HCT116 (cell line): ENCODE measurements at regions not wholly inside any gene's neighbourhood (a gene's known extent, or its start where the extent isn't known, plus 50 kb on each side); places are given as distances from the start of the nearest gene placed in this dataset.

Source experiments
- ATAC-seq: fragments of 200-7000 bp; cut with Tn5 transposase; 2 replicates; pipeline ENCODE4 v1.9.1; 2020; ENCODE audit warnings: mild to moderate bottlenecking, moderate library complexity
- BruUV-seq: library from RNA; stranded (reverse); fragments of 400-500 nt; replicated peaks from 2 replicates; lab custom pipeline; 2021; lab: Mats Ljungman, UMichigan
- CTCF ChIA-PET: fragments of 300-600 bp; sonication (Branson Sonifier 250); formaldehyde crosslinking; loops from one replicate; lab custom pipeline; 2021; ENCODE audit warnings: antibody characterized with exemption; lab: Charles Lee
- POLR2A ChIA-PET: fragments of 300-600, 350-600 bp; sonication (Branson Sonifier 250); formaldehyde crosslinking; loops from one replicate; lab custom pipeline; 2021; ENCODE audit warnings: antibody characterized with exemption; lab: Charles Lee
- RAD21 ChIA-PET, 2 experiments: fragments of 300-600 bp; sonication (Branson Sonifier 250); formaldehyde crosslinking; loops; one replicate each; lab custom pipeline; 2023; ENCODE audit warnings: low total read pairs in 2 of 2; ENCODE audit not compliant: uncharacterized antibody in 2 of 2, unreplicated experiment in 2 of 2, low non-redundant PET in 1 of 2; lab: Charles Lee
- DNase-seq: peaks from one replicate; pipeline ENCODE4 v3.0.0-alpha.2; 2010; ENCODE audit warnings: low read depth, low spot score
- H2AFZ ChIP-seq: fragments of 200-600 bp; shearing (Covaris generic), sonication (generic); 2 replicates; pipeline ENCODE4 v1.6.1; 2017; ENCODE audit warnings: low read depth, mixed run types, mixed read lengths, antibody characterized with exemption, low read length; ENCODE audit not compliant: poor library complexity, severe bottlenecking
- H3K27ac ChIP-seq: 2 replicates; pipeline ENCODE4 v1.5.1; 2012; ENCODE audit warnings: low read depth, low read length
- H3K27me3 ChIP-seq: fragments of 200-600 bp; sonication (generic); 2 replicates; pipeline ENCODE4 v1.6.1; 2016; ENCODE audit warnings: mixed run types, low read length, mixed read lengths; ENCODE audit not compliant: insufficient read depth
- H3K36me3 ChIP-seq, 2 experiments: fragments of 200-500 bp in 1 of 2; fragments of 200-600 bp in 1 of 2; sonication (Bioruptor generic) in 1 of 2; sonication (generic) in 1 of 2; 2 replicates each; pipeline versions ENCODE4 v1.5.1 to v1.6.1; 2014 to 2016; ENCODE audit warnings: low read length in 2 of 2, inconsistent platforms in 1 of 2, mixed read lengths in 1 of 2, mixed run types in 1 of 2; ENCODE audit not compliant: insufficient read depth in 2 of 2, control insufficient read depth in 1 of 2
- H3K4me1 ChIP-seq, 2 experiments: fragments of 200-600 bp in 1 of 2; sonication (generic) in 1 of 2; 2 replicates each; pipeline versions ENCODE4 v1.5.1 to v1.6.1; 2012 to 2017; ENCODE audit warnings: low read length in 2 of 2, inconsistent platforms in 1 of 2, mild to moderate bottlenecking in 1 of 2, mixed read lengths in 1 of 2, mixed run types in 1 of 2, moderate library complexity in 1 of 2; ENCODE audit not compliant: insufficient read depth in 2 of 2, control insufficient read depth in 1 of 2
- H3K4me2 ChIP-seq: fragments of 200-600 bp; sonication (generic); 2 replicates; pipeline ENCODE4 v1.6.1; 2017; ENCODE audit warnings: mixed run types, low read length, mixed read lengths
- H3K4me3 ChIP-seq, 2 experiments: fragments of 200-600 bp in 1 of 2; sonication (generic) in 1 of 2; replicated peaks in 1 of 2; 2 replicates each; pipeline ENCODE4 v1.5.1; 2011 to 2016; ENCODE audit warnings: low read length in 2 of 2, control low read depth in 1 of 2, low read depth in 1 of 2, mild to moderate bottlenecking in 1 of 2, mixed read lengths in 1 of 2, mixed run types in 1 of 2
- H3K79me2 ChIP-seq: fragments of 200-600 bp; sonication (generic); 2 replicates; pipeline ENCODE4 v1.6.1; 2017; ENCODE audit warnings: mild to moderate bottlenecking, mixed run types, low read length, moderate library complexity, mixed read lengths; ENCODE audit not compliant: insufficient read depth
- H3K9ac ChIP-seq: fragments of 200-600 bp; sonication (generic); 2 replicates; pipeline ENCODE4 v1.6.1; 2016; ENCODE audit warnings: low read length, mixed read lengths
- H3K9me2 ChIP-seq: fragments of 200-600 bp; sonication (generic), shearing (Covaris generic); 2 replicates; pipeline ENCODE4 v1.6.1; 2017; ENCODE audit warnings: mixed run types, mild to moderate bottlenecking, moderate library complexity; ENCODE audit not compliant: insufficient read depth
- H3K9me3 ChIP-seq, 2 experiments: fragments of 200-500 bp in 1 of 2; fragments of 200-600 bp in 1 of 2; sonication (Bioruptor generic) in 1 of 2; sonication (generic) in 1 of 2; 2 replicates each; pipeline ENCODE4 v1.6.1; 2014 to 2017; ENCODE audit warnings: low read length in 2 of 2, mixed read lengths in 2 of 2, inconsistent platforms in 1 of 2, low read depth in 1 of 2, mild to moderate bottlenecking in 1 of 2, mixed run types in 1 of 2, moderate library complexity in 1 of 2; ENCODE audit not compliant: control insufficient read depth in 1 of 2, insufficient read depth in 1 of 2
- H4K20me1 ChIP-seq: fragments of 200-600 bp; sonication (generic), shearing (Covaris generic); 2 replicates; pipeline ENCODE4 v1.6.1; 2017; ENCODE audit warnings: mixed run types, mild to moderate bottlenecking, moderate library complexity; ENCODE audit not compliant: insufficient read depth
- CEBPB ChIP-seq: IDR thresholded peaks from 2 replicates; pipeline ENCODE4 v1.6.1; 2012; ENCODE audit warnings: low read depth
- EGR1 ChIP-seq: IDR thresholded peaks from 2 replicates; pipeline ENCODE4 v1.6.1; 2012; ENCODE audit warnings: low read depth
- EZH2 ChIP-seq: fragments of 200-600 bp; sonication (generic); IDR thresholded peaks from 2 replicates; pipeline ENCODE4 v1.6.1; 2017; ENCODE audit warnings: antibody characterized with exemption, mixed run types
- POLR2AphosphoS5 ChIP-seq: IDR thresholded peaks from 2 replicates; pipeline ENCODE4 v1.6.1; 2011; ENCODE audit warnings: mild to moderate bottlenecking, low read depth, low read length, moderate library complexity
- SIN3A ChIP-seq: IDR thresholded peaks from 2 replicates; pipeline ENCODE4 v1.6.1; 2012; ENCODE audit warnings: low read depth
- SP1 ChIP-seq: IDR thresholded peaks from 2 replicates; pipeline ENCODE4 v1.6.1; 2012; ENCODE audit warnings: low read depth
- SRF ChIP-seq: IDR thresholded peaks from 2 replicates; pipeline ENCODE4 v1.6.1; 2012; ENCODE audit warnings: low read depth
- YY1 ChIP-seq: IDR thresholded peaks from 2 replicates; pipeline ENCODE4 v1.6.1; 2011; ENCODE audit warnings: low read length, low read depth, moderate library complexity, mild to moderate bottlenecking; ENCODE audit not compliant: insufficient replicate concordance; ENCODE audit errors: extremely low read depth
- ZFX ChIP-seq: fragments of 450-650 bp; IDR thresholded peaks from 2 replicates; pipeline ENCODE4 v1.6.1; 2017
- intact Hi-C: fragments of 100-400 bp; cut with micrococcal nuclease; formaldehyde crosslinking; loops from 2 replicates; pipeline ENCODE4 v1.10.0; 2022
- TF ChIP-seq, protein P1 (sequence below): IDR thresholded peaks from 2 replicates; pipeline ENCODE4 v1.6.1; 2012
- TF ChIP-seq, protein P2 (sequence below): IDR thresholded peaks from 2 replicates; pipeline ENCODE4 v1.6.1; 2012; ENCODE audit warnings: low read depth

DNA sequence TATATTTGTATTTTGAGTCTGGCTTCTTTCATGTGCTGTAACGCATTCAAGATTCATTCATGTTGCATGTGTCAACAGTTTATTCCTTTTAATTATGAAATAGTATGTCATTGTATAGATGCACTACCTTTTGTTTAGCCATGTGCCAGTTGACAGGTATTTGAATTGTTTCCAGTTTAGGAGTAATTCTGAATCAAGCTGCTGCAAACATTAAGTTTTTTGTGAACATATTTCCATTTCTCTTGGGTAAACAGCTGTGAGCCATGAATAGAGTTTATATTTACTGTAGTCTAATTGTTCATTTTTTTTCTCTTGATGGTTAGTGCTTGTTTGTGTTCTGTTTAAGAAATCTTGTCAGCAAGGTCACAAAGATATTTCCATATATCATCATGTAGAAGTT lies 142.4 kb upstream of the RIPOR2 start:
- Histone ChIP-seq H3K4me2 (no peak overlapping the region), H3K79me2 (no peaks in the 10 kb centered on the region), H3K4me1 (no peaks in the 10 kb centered on the region), H3K27me3 (no peaks in the 10 kb centered on the region), H3K9me3 (no peaks in the 10 kb centered on the region), H3K9ac (no peak overlapping the region), H4K20me1 (no peaks in the 10 kb centered on the region), H2AFZ (no peak overlapping the region)
- ChIA-PET POLR2A (no interaction called here), RAD21 (no interaction called here)
- no peak for DNase-seq
- BruUV-seq, result no TSS peak
- TF ChIP-seq SRF, result no peak
- no peak for TF ChIP-seq POLR2AphosphoS5
- no peak for TF ChIP-seq EGR1
- TF ChIP-seq SIN3A, result no peak
- TF ChIP-seq YY1, result no peak
- TF ChIP-seq CEBPB, result no peak
- TF ChIP-seq SP1, result no peak
- TF ChIP-seq, protein P1, sequence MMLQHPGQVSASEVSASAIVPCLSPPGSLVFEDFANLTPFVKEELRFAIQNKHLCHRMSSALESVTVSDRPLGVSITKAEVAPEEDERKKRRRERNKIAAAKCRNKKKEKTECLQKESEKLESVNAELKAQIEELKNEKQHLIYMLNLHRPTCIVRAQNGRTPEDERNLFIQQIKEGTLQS, result no peak
- TF ChIP-seq, protein P2, sequence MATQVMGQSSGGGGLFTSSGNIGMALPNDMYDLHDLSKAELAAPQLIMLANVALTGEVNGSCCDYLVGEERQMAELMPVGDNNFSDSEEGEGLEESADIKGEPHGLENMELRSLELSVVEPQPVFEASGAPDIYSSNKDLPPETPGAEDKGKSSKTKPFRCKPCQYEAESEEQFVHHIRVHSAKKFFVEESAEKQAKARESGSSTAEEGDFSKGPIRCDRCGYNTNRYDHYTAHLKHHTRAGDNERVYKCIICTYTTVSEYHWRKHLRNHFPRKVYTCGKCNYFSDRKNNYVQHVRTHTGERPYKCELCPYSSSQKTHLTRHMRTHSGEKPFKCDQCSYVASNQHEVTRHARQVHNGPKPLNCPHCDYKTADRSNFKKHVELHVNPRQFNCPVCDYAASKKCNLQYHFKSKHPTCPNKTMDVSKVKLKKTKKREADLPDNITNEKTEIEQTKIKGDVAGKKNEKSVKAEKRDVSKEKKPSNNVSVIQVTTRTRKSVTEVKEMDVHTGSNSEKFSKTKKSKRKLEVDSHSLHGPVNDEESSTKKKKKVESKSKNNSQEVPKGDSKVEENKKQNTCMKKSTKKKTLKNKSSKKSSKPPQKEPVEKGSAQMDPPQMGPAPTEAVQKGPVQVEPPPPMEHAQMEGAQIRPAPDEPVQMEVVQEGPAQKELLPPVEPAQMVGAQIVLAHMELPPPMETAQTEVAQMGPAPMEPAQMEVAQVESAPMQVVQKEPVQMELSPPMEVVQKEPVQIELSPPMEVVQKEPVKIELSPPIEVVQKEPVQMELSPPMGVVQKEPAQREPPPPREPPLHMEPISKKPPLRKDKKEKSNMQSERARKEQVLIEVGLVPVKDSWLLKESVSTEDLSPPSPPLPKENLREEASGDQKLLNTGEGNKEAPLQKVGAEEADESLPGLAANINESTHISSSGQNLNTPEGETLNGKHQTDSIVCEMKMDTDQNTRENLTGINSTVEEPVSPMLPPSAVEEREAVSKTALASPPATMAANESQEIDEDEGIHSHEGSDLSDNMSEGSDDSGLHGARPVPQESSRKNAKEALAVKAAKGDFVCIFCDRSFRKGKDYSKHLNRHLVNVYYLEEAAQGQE, result no peak
- TF ChIP-seq ZFX, result no peak
- no peak for TF ChIP-seq EZH2
- TF ChIP-seq, all 23 proteins: peak for 0
- H3K27ac ChIP-seq, result no peak overlapping the region
- ATAC-seq, result no peak
- H3K36me3 ChIP-seq, result no peaks in the 10 kb centered on the region
- no peaks in the 10 kb centered on the region for H3K9me2 ChIP-seq
- CTCF ChIA-PET, result no interaction called here
- no peak overlapping the region for H3K4me3 ChIP-seq
- intact Hi-C loops, result loop anchor here (10.0 kb wide), 1 partner anchor 363 kb away; the partner anchor contains the start of gene C6orf62
